ENCODE measurements at regions not wholly inside any gene's neighbourhood (a gene's known extent, or its start where the extent isn't known, plus 50 kb on each side); places are given as distances from the start of the nearest gene placed in this dataset.

DNA sequence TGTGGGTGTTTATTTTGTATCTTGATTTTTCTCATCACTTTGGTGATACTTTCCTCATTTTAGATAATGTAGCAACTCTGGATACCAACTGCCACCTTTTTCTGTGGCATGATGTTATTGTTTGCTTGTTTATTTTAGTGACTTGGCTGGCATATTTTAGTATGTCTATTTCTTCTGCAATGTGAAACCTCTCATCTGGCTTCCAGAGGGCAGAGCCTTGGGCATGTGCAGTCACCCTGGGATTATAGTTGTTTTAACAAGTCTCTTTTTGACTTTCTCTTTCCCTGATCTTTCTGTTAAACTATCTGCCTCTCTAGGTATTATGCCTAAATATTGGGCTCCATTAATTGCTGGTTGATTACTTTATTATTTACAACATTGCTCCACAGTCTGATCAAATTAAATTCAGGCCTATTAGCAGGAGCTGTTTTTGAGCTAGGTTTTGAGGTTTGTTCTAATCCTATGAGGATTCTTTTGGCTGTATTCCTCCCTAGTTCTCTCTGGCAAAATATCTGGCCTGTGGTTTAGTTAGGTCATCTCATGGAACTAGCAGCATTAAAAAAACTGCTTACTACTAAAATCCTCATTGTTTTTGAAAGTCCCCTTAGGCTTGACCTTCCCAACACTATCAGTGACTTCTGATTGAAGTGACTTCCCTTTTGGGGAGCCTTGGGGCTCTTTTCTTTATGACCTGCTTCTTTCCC, 86.4 kb upstream of the FAM78B start:
- H3K27ac ChIP-seq (ENCODE audit: low read length) = no peak overlapping the region
- H3K36me3 ChIP-seq (ENCODE audit: insufficient read depth, low read length) = no peaks in the 10 kb centered on the region
- no peaks in the 10 kb centered on the region for H4K20me1 ChIP-seq (ENCODE audit: insufficient read depth)
- H3K9ac ChIP-seq (ENCODE audit: low read length) = no peak overlapping the region
- H3K9me2 ChIP-seq (ENCODE audit: insufficient read depth, low read length) = no peaks in the 10 kb centered on the region
- H3K4me3 ChIP-seq (ENCODE audit: low read length) = no peak overlapping the region
- no peak overlapping the region for H3K4me2 ChIP-seq (ENCODE audit: low read length)
- no peaks in the 10 kb centered on the region for H3K79me2 ChIP-seq (replicated peaks; ENCODE audit: insufficient read depth, low read length)
- H3K27me3 ChIP-seq (ENCODE audit: insufficient read depth, low read depth, low read length) = no peaks in the 10 kb centered on the region
- H3F3A ChIP-seq (ENCODE audit: insufficient read depth, low read length, poor library complexity, severe bottlenecking) = no peaks in the 10 kb centered on the region
- no peak overlapping the region for H2AFZ ChIP-seq (ENCODE audit: low read depth, low read length)
- TF ChIP-seq CTCF (IDR thresholded peaks at IDR 0.05; ENCODE audit: poor library complexity, severe bottlenecking) (no peak), POLR2AphosphoS5 (IDR thresholded peaks at IDR 0.05) (no peak), MXI1 (conservative IDR thresholded peaks at IDR 0.05; ENCODE audit: poor library complexity, severe bottlenecking) (no peak), SMC3 (conservative IDR thresholded peaks at IDR 0.05; ENCODE audit: poor library complexity) (no peak), REST (IDR thresholded peaks at IDR 0.05; ENCODE audit: borderline replicate concordance) (no peak), EP300 (conservative IDR thresholded peaks at IDR 0.05; ENCODE audit: poor library complexity, severe bottlenecking) (no peak), RAD21 (conservative IDR thresholded peaks at IDR 0.05) (no peak), EZH2 (IDR thresholded peaks at IDR 0.05; ENCODE audit: borderline replicate concordance, insufficient read depth, low read length, poor library complexity, severe bottlenecking) (no peak), TAF1 (IDR thresholded peaks at IDR 0.05; ENCODE audit: low read depth) (no peak)
- no peaks in the 10 kb centered on the region for H3K9me3 ChIP-seq (ENCODE audit: low read length)

GRCh38 chr1:166258017-166258416, 91.2 kb upstream of the FAM78B start:
- Histone ChIP-seq H3K9me3 (ENCODE audit: low read length) (no peaks in the 10 kb centered on the region), H3K4me2 (ENCODE audit: low read length) (no peak overlapping the region), H3K27me3 (ENCODE audit: insufficient read depth, low read depth, low read length) (no peaks in the 10 kb centered on the region), H3K9me2 (ENCODE audit: insufficient read depth, low read length) (no peaks in the 10 kb centered on the region), H3K27ac (ENCODE audit: low read length) (no peak overlapping the region), H3K79me2 (replicated peaks; ENCODE audit: insufficient read depth, low read length) (no peaks in the 10 kb centered on the region), H3K4me3 (ENCODE audit: low read length) (no peak overlapping the region), H3K36me3 (ENCODE audit: insufficient read depth, low read length) (no peaks in the 10 kb centered on the region), H2AFZ (ENCODE audit: low read depth, low read length) (no peak overlapping the region), H3K9ac (ENCODE audit: low read length) (no peak overlapping the region), H4K20me1 (ENCODE audit: insufficient read depth) (no peaks in the 10 kb centered on the region), H3F3A (ENCODE audit: insufficient read depth, low read length, poor library complexity, severe bottlenecking) (no peaks in the 10 kb centered on the region)
- TF ChIP-seq POLR2AphosphoS5 (IDR thresholded peaks at IDR 0.05) = no peak
- no peak for TF ChIP-seq CTCF (IDR thresholded peaks at IDR 0.05; ENCODE audit: poor library complexity, severe bottlenecking)
- TF ChIP-seq SMC3 (conservative IDR thresholded peaks at IDR 0.05; ENCODE audit: poor library complexity) = no peak
- no peak for TF ChIP-seq REST (IDR thresholded peaks at IDR 0.05; ENCODE audit: borderline replicate concordance)
- no peak for TF ChIP-seq TAF1 (IDR thresholded peaks at IDR 0.05; ENCODE audit: low read depth)
- no peak for TF ChIP-seq EP300 (conservative IDR thresholded peaks at IDR 0.05; ENCODE audit: poor library complexity, severe bottlenecking)
- TF ChIP-seq EZH2 (IDR thresholded peaks at IDR 0.05; ENCODE audit: borderline replicate concordance, insufficient read depth, low read length, poor library complexity, severe bottlenecking) = no peak
- TF ChIP-seq RAD21 (conservative IDR thresholded peaks at IDR 0.05) = no peak
- no peak for TF ChIP-seq MXI1 (conservative IDR thresholded peaks at IDR 0.05; ENCODE audit: poor library complexity, severe bottlenecking)

Data from neural cell (in vitro differentiated cells).